K562 (cell line): ENCODE measurements at regions not wholly inside any gene's neighbourhood (a gene's known extent, or its start where the extent isn't known, plus 50 kb on each side); places are given as distances from the start of the nearest gene placed in this dataset.

Experiments
- ATAC-seq: fragments of 200-7000 bp; cut with Tn5 transposase; 3 replicates; pipeline ENCODE4 v1.9.1; 2020; ENCODE audit warnings: moderate library complexity
- BruUV-seq: library from RNA; stranded (reverse); fragments of 400-500 nt; replicated peaks from 2 replicates; lab custom pipeline; 2021; lab: Mats Ljungman, UMichigan
- CTCF ChIA-PET: fragments of 300-600 bp; formaldehyde crosslinking; extraction: SDS; loops from one replicate; lab custom pipeline; 2021; ENCODE audit warnings: low intra/inter-chr PET ratio; lab: Yijun Ruan, JAX
- POLR2A ChIA-PET: fragments of 300-600, 350-650 bp; sonication (Branson Sonifier 250); formaldehyde crosslinking; extraction: SDS; loops from one replicate; lab custom pipeline; 2021; ENCODE audit warnings: antibody characterized with exemption, inconsistent platforms; lab: Yijun Ruan, JAX
- DNase-seq, 4 experiments: peaks; one replicate each; pipeline versions ENCODE4 v3.0.0 to v3.0.0-alpha.2; 2011 to 2018; ENCODE audit warnings: low spot score in 3 of 4, mixed read lengths in 3 of 4; ENCODE audit errors: extremely low read depth in 1 of 4
- FAIRE-seq: peaks from 2 replicates; lab custom pipeline; 2011; peaks lifted over from hg19 to GRCh38; lab: Jason Lieb, UNC
- H2AFZ ChIP-seq: 2 replicates; pipeline ENCODE4 v1.6.0; 2011; ENCODE audit warnings: low read depth, low read length, control low read depth, inconsistent platforms
- H3K27ac ChIP-seq: fragments of 200-600 bp; 3 replicates; pipeline ENCODE4 v1.8.0; 2011; ENCODE audit warnings: low read depth, mild to moderate bottlenecking, control low read depth, inconsistent platforms, low read length, moderate library complexity, mixed read lengths; ENCODE audit errors: extremely low read depth
- H3K27me3 ChIP-seq, 2 experiments: fragments of 300-600 bp in 1 of 2; 2 replicates in 1 of 2; 3 replicates in 1 of 2; pipeline versions ENCODE4 v1.6.0 to v1.8.0; 2011; ENCODE audit warnings: inconsistent platforms in 2 of 2, low read length in 2 of 2, mild to moderate bottlenecking in 1 of 2, mixed read lengths in 1 of 2, moderate library complexity in 1 of 2; ENCODE audit not compliant: control insufficient read depth in 2 of 2, insufficient read depth in 2 of 2
- H3K36me3 ChIP-seq: fragments of 300-600 bp; 3 replicates; pipeline ENCODE4 v1.8.0; 2011; ENCODE audit warnings: mild to moderate bottlenecking, low read length, inconsistent platforms; ENCODE audit not compliant: control insufficient read depth, insufficient read depth
- H3K4me1 ChIP-seq, 2 experiments: fragments of 200-600 bp in 1 of 2; replicated peaks in 1 of 2; 2 replicates in 1 of 2; 3 replicates in 1 of 2; pipeline versions ENCODE4 v1.5.1 to v1.8.0; 2011; ENCODE audit warnings: inconsistent platforms in 2 of 2, low read length in 2 of 2, mild to moderate bottlenecking in 1 of 2, mixed read lengths in 1 of 2, moderate library complexity in 1 of 2; ENCODE audit not compliant: control insufficient read depth in 2 of 2, insufficient read depth in 2 of 2
- H3K4me2 ChIP-seq: 2 replicates; pipeline ENCODE4 v1.6.1; 2011; ENCODE audit warnings: low read length, control low read depth, inconsistent platforms, mixed read lengths; ENCODE audit not compliant: insufficient read depth
- H3K4me3 ChIP-seq: fragments of 200-600 bp; sonication (generic), shearing (Covaris generic); 2 replicates; pipeline ENCODE4 v1.5.1; 2016; ENCODE audit warnings: control low read depth, inconsistent platforms
- H3K79me2 ChIP-seq: fragments of 200-600 bp; 3 replicates; pipeline ENCODE4 v1.8.0; 2011; ENCODE audit warnings: low read length, inconsistent platforms; ENCODE audit not compliant: control insufficient read depth, insufficient read depth
- H3K9ac ChIP-seq, 2 experiments: 2 replicates each; pipeline versions ENCODE4 v1.6.0 to v1.6.1; 2011; ENCODE audit warnings: low read depth in 2 of 2, low read length in 2 of 2, control low read depth in 1 of 2, inconsistent platforms in 1 of 2, mild to moderate bottlenecking in 1 of 2, mixed read lengths in 1 of 2; ENCODE audit not compliant: insufficient read depth in 1 of 2
- H3K9me1 ChIP-seq: one replicate; pipeline ENCODE4 v1.6.0; 2011; ENCODE audit warnings: inconsistent platforms, mild to moderate bottlenecking, low read length, moderate library complexity; ENCODE audit not compliant: control insufficient read depth, insufficient read depth
- H3K9me3 ChIP-seq: replicated peaks from 2 replicates; pipeline ENCODE4 v1.5.1; 2011; ENCODE audit warnings: low read depth, low read length, inconsistent platforms; ENCODE audit not compliant: control insufficient read depth, insufficient read depth
- H4K20me1 ChIP-seq: replicated peaks from 2 replicates; pipeline ENCODE4 v1.6.1; 2011; ENCODE audit warnings: low read length, inconsistent platforms, mixed read lengths; ENCODE audit not compliant: control insufficient read depth, insufficient read depth
- ATF7 ChIP-seq: fragments of 450-650 bp; IDR thresholded peaks from 2 replicates; pipeline ENCODE4 v1.7.1; 2014; ENCODE audit warnings: mild to moderate bottlenecking, moderate library complexity
- ELF1 ChIP-seq: fragments of 200-800 bp; sonication (Bioruptor generic); IDR thresholded peaks from 2 replicates; pipeline ENCODE4 v1.6.1; 2016; ENCODE audit warnings: missing genetic modification characterization, missing compliant biosample characterization
- EZH2 ChIP-seq: IDR thresholded peaks from 2 replicates; pipeline ENCODE4 v1.6.1; 2012; ENCODE audit warnings: low read depth, mild to moderate bottlenecking, inconsistent platforms, low read length, borderline replicate concordance
- HOXB6 ChIP-seq: fragments of 250-450 bp; sonication (Bioruptor Pico); IDR thresholded peaks from 2 replicates; pipeline ENCODE4 v1.5.1; 2022; ENCODE audit warnings: mild to moderate bottlenecking, borderline replicate concordance
- NFIX ChIP-seq: fragments of 250-450 bp; sonication (Bioruptor Pico); IDR thresholded peaks from 2 replicates; pipeline ENCODE4 v1.4.0; 2020; ENCODE audit warnings: low read depth, mild to moderate bottlenecking, moderate library complexity
- PTTG1 ChIP-seq: fragments of 450-650 bp; IDR thresholded peaks from 2 replicates; pipeline ENCODE4 v1.6.1; 2016; ENCODE audit warnings: low read depth, mild to moderate bottlenecking, missing genetic modification characterization, missing compliant biosample characterization
- WGBS: fragments of 100-300 bp; shearing (Covaris generic); methylation state at CpG from one replicate; pipeline ENCODE4 v1.1.6; 2016; ENCODE audit warnings: low coverage, mixed read lengths; ENCODE audit not compliant: insufficient coverage; ENCODE audit errors: missing lambda C conversion rate; 5-methylcytosine and 5-hydroxymethylcytosine counted together
- in situ Hi-C: fragments of 300-500 bp; cut with MboI; formaldehyde crosslinking; loops from 4 replicates; pipeline ENCODE4 v1.15.0; 2018; ENCODE audit warnings: inconsistent platforms, mixed read lengths
- intact Hi-C: fragments of 100-400 bp; cut with micrococcal nuclease; formaldehyde crosslinking; loops from 2 replicates; pipeline ENCODE4 v1.14.2; 2022
- TF ChIP-seq, protein P1 (sequence below): fragments of 250-450 bp; sonication (Bioruptor Pico); IDR thresholded peaks from 2 replicates; pipeline ENCODE4 v1.8.0; 2021; ENCODE audit warnings: mild to moderate bottlenecking, moderate library complexity
- TF ChIP-seq, protein P2 (sequence below): fragments of 450-650 bp; formaldehyde crosslinking; IDR thresholded peaks from 2 replicates; pipeline ENCODE4 v1.4.0; 2020; ENCODE audit warnings: mild to moderate bottlenecking, moderate library complexity

DNA sequence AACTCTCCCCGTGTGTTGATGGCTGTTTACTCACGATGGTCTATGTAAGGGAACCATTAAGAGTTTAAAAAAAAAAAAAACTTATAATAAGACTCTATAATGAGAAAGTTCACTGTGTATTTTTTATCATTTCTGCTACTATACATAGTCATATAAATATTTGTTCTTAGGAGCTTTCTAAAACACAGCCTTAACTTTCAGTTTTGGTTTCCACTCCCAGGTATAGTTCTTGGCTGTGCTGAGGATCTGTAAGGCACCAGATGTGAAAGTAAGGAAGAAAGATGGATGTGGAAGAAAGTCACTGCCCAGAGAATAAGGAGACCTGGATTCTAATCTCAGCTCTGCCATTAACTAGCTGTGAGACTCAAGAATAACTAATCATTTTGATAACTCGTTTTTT is 101.9 kb upstream of the THBS1 start (continued):
- no peak for TF ChIP-seq ATF7
- TF ChIP-seq, protein P1, sequence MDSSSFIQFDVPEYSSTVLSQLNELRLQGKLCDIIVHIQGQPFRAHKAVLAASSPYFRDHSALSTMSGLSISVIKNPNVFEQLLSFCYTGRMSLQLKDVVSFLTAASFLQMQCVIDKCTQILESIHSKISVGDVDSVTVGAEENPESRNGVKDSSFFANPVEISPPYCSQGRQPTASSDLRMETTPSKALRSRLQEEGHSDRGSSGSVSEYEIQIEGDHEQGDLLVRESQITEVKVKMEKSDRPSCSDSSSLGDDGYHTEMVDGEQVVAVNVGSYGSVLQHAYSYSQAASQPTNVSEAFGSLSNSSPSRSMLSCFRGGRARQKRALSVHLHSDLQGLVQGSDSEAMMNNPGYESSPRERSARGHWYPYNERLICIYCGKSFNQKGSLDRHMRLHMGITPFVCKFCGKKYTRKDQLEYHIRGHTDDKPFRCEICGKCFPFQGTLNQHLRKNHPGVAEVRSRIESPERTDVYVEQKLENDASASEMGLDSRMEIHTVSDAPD, result no peak
- TF ChIP-seq NFIX (CRISPR knock-in tag), result no peak
- TF ChIP-seq, protein P2, sequence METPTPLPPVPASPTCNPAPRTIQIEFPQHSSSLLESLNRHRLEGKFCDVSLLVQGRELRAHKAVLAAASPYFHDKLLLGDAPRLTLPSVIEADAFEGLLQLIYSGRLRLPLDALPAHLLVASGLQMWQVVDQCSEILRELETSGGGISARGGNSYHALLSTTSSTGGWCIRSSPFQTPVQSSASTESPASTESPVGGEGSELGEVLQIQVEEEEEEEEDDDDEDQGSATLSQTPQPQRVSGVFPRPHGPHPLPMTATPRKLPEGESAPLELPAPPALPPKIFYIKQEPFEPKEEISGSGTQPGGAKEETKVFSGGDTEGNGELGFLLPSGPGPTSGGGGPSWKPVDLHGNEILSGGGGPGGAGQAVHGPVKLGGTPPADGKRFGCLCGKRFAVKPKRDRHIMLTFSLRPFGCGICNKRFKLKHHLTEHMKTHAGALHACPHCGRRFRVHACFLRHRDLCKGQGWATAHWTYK (CRISPR knock-in tag), result no peak
- TF ChIP-seq HOXB6 (CRISPR knock-in tag), result no peak
- TF ChIP-seq ELF1 (tag), result no peak
- no peak for TF ChIP-seq PTTG1 (tag)
- TF ChIP-seq EZH2, result no peak

DNA sequence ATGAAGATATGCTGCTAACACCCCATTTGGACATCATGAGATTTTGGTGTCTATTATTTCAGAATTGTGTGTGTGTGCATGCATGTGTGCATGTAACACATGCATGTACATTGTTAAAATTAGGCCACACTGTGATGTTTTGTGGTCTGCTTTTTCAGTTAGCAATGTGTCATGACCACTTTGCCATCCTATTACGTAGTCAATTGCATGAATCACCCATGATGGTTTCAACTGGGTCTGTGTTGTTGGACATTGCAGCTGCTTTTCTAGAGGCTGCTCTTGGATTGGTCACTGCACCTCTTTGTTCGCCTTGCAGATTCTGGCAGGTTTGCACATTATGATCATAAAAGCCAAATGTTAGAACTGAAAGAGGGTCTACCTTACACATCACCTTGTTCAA is 101.0 kb upstream of the THBS1 start:
- no peak overlapping the region for H3K9ac ChIP-seq
- no peak for FAIRE-seq
- no peak overlapping the region for H2AFZ ChIP-seq
- no peaks in the 10 kb centered on the region for H3K36me3 ChIP-seq
- in situ Hi-C loops, result no loop called here
- H3K27me3 ChIP-seq, result no peaks in the 10 kb centered on the region
- ChIA-PET CTCF (no interaction called here), POLR2A (no interaction called here)
- no peaks in the 10 kb centered on the region for H3K4me1 ChIP-seq
- no peaks in the 10 kb centered on the region for H3K9me1 ChIP-seq
- BruUV-seq, result no TSS peak
- intact Hi-C loops, result no loop called here
- no peak overlapping the region for H3K27ac ChIP-seq
- WGBS, result 19% methylated on average over 2 of the region's 2 CpGs
- no peak for ATAC-seq
- no peaks in the 10 kb centered on the region for H3K79me2 ChIP-seq
- H4K20me1 ChIP-seq, result no peaks in the 10 kb centered on the region
- no peak for DNase-seq
- no peak overlapping the region for H3K4me3 ChIP-seq
- no peak overlapping the region for H3K4me2 ChIP-seq
- no peaks in the 10 kb centered on the region for H3K9me3 ChIP-seq
